SK-N-SH (cell line): ENCODE measurements at regions not wholly inside any gene's neighbourhood (a gene's known extent, or its start where the extent isn't known, plus 50 kb on each side); places are given as distances from the start of the nearest gene placed in this dataset.

Experiments used
- CTCF ChIA-PET: fragments of 300-600, 350-600 bp; formaldehyde crosslinking; extraction: SDS; loops from one replicate; lab custom pipeline; 2021; lab: Yijun Ruan, JAX
- POLR2A ChIA-PET: fragments of 350-600 bp; sonication (Branson Sonifier 250); formaldehyde crosslinking; extraction: SDS; loops from one replicate; lab custom pipeline; 2020; ENCODE audit warnings: antibody characterized with exemption, inconsistent platforms; lab: Yijun Ruan, JAX
- DNase-seq: peaks from one replicate; pipeline ENCODE4 v3.0.0; 2012
- H2AFZ ChIP-seq: fragments of 200-600 bp; sonication (generic); 2 replicates; pipeline ENCODE4 v1.8.1; 2016; ENCODE audit warnings: antibody characterized with exemption, mild to moderate bottlenecking, low read depth
- H3F3A ChIP-seq: fragments of 200-600 bp; sonication (generic); replicated peaks from 2 replicates; pipeline ENCODE3; 2016; ENCODE audit warnings: antibody characterized with exemption, mild to moderate bottlenecking; ENCODE audit not compliant: insufficient read depth
- H3K27ac ChIP-seq, 2 experiments: fragments of 200-500 bp in 1 of 2; fragments of 200-600 bp in 1 of 2; sonication (Bioruptor generic) in 1 of 2; sonication (generic), shearing (Covaris generic) in 1 of 2; 2 replicates each; pipeline versions ENCODE4 v1.5.1 to v1.6.1; 2014 to 2016; ENCODE audit warnings: low read depth in 2 of 2, inconsistent platforms in 1 of 2, low read length in 1 of 2, mild to moderate bottlenecking in 1 of 2, mixed read lengths in 1 of 2
- H3K27me3 ChIP-seq: fragments of 200-600 bp; sonication (generic), shearing (Covaris generic); 2 replicates; pipeline ENCODE4 v1.6.1; 2016; ENCODE audit warnings: mixed run types; ENCODE audit not compliant: insufficient read depth
- H3K36me3 ChIP-seq, 2 experiments: fragments of 200-500 bp in 1 of 2; fragments of 200-600 bp in 1 of 2; sonication (Bioruptor generic) in 1 of 2; sonication (generic) in 1 of 2; replicated peaks in 1 of 2; 2 replicates each; pipeline versions ENCODE3 to v1.5.1; 2014 to 2016; ENCODE audit warnings: low read length in 1 of 2, mild to moderate bottlenecking in 1 of 2; ENCODE audit not compliant: insufficient read depth in 2 of 2, control insufficient read depth in 1 of 2
- H3K4me1 ChIP-seq, 2 experiments: fragments of 200-500 bp in 1 of 2; fragments of 200-600 bp in 1 of 2; sonication (Bioruptor generic) in 1 of 2; sonication (generic), shearing (Covaris generic) in 1 of 2; 2 replicates each; pipeline versions ENCODE4 v1.5.1 to v1.6.1; 2014 to 2016; ENCODE audit warnings: low read depth in 1 of 2, low read length in 1 of 2, mixed run types in 1 of 2; ENCODE audit not compliant: insufficient read depth in 2 of 2, control insufficient read depth in 1 of 2
- H3K4me2 ChIP-seq: fragments of 200-600 bp; sonication (generic), shearing (Covaris generic); 2 replicates; pipeline ENCODE4 v1.6.1; 2017; ENCODE audit warnings: mixed run types
- H3K4me3 ChIP-seq, 2 experiments: fragments of 200-500 bp in 1 of 2; fragments of 200-600 bp in 1 of 2; sonication (Bioruptor generic) in 1 of 2; sonication (generic), shearing (Covaris generic) in 1 of 2; 2 replicates each; pipeline versions ENCODE4 v1.5.1 to v1.8.1; 2014 to 2016; ENCODE audit warnings: low read depth in 2 of 2, inconsistent platforms in 1 of 2, low read length in 1 of 2, mild to moderate bottlenecking in 1 of 2, mixed read lengths in 1 of 2, moderate library complexity in 1 of 2
- H3K79me2 ChIP-seq: fragments of 200-600 bp; sonication (generic); 2 replicates; pipeline ENCODE4 v1.8.1; 2017; ENCODE audit warnings: mild to moderate bottlenecking; ENCODE audit not compliant: insufficient read depth
- H3K9ac ChIP-seq: fragments of 200-600 bp; sonication (generic); 2 replicates; pipeline ENCODE4 v1.6.1; 2017; ENCODE audit warnings: mixed run types
- H3K9me2 ChIP-seq: fragments of 200-600 bp; sonication (generic); 2 replicates; pipeline ENCODE4 v1.6.1; 2017; ENCODE audit warnings: mixed run types
- H3K9me3 ChIP-seq: fragments of 200-600 bp; sonication (generic); 2 replicates; pipeline ENCODE4 v1.6.1; 2017; ENCODE audit warnings: mixed run types, mild to moderate bottlenecking, moderate library complexity
- H4K20me1 ChIP-seq: fragments of 200-600 bp; sonication (generic); 2 replicates; pipeline ENCODE4 v1.6.1; 2017; ENCODE audit warnings: mild to moderate bottlenecking, mixed run types; ENCODE audit not compliant: insufficient read depth
- CHD2 ChIP-seq: fragments of 150-350 bp; IDR thresholded peaks from 2 replicates; pipeline ENCODE4 v1.6.1; 2018; ENCODE audit warnings: low read length; ENCODE audit not compliant: partially characterized antibody
- CTCF ChIP-seq: fragments of 200-600 bp; sonication (generic); IDR thresholded peaks from 2 replicates; pipeline ENCODE4 v1.6.1; 2017; ENCODE audit warnings: antibody characterized with exemption, mild to moderate bottlenecking, moderate library complexity
- EZH2phosphoT487 ChIP-seq: fragments of 200-600 bp; sonication (generic); IDR thresholded peaks from 2 replicates; pipeline ENCODE4 v1.6.1; 2017; ENCODE audit warnings: low read depth, mixed run types, mild to moderate bottlenecking, antibody characterized with exemption, moderate library complexity, borderline replicate concordance
- GATA2 ChIP-seq: sonication (generic); formaldehyde crosslinking; IDR thresholded peaks from 2 replicates; pipeline ENCODE4 v1.5.0; 2020; ENCODE audit warnings: mild to moderate bottlenecking, missing genetic modification reagents
- IRF3 ChIP-seq: fragments of 150-350 bp; IDR thresholded peaks from 2 replicates; pipeline ENCODE4 v1.6.1; 2016; ENCODE audit warnings: mild to moderate bottlenecking, low read depth, low read length
- JUND ChIP-seq: IDR thresholded peaks from 2 replicates; pipeline ENCODE4 v1.4.0; 2012
- MEF2A ChIP-seq: IDR thresholded peaks from 2 replicates; pipeline ENCODE4 v1.4.0; 2012; ENCODE audit warnings: low read depth, borderline replicate concordance
- NFIC ChIP-seq: IDR thresholded peaks from 2 replicates; pipeline ENCODE4 v1.4.0; 2012; ENCODE audit warnings: borderline replicate concordance
- NRF1 ChIP-seq: IDR thresholded peaks from 2 replicates; pipeline ENCODE4 v1.6.1; 2012; ENCODE audit warnings: low read depth, mild to moderate bottlenecking, low read length
- RCOR1 ChIP-seq: fragments of 150-350 bp; IDR thresholded peaks from 2 replicates; pipeline ENCODE4 v1.6.1; 2017; ENCODE audit warnings: antibody characterized with exemption, low read length
- RFX5 ChIP-seq: IDR thresholded peaks from 2 replicates; pipeline ENCODE4 v1.6.1; 2012; ENCODE audit warnings: mild to moderate bottlenecking, improper control_type of control experiment, low read length
- RXRA ChIP-seq: IDR thresholded peaks from 2 replicates; pipeline ENCODE4 v1.4.0; 2012; ENCODE audit warnings: low read depth, mild to moderate bottlenecking, borderline replicate concordance
- TAF1 ChIP-seq: IDR thresholded peaks from 2 replicates; pipeline ENCODE4 v1.6.1; 2012; ENCODE audit warnings: low read depth, mild to moderate bottlenecking, low read length, moderate library complexity, borderline replicate concordance
- YY1 ChIP-seq: IDR thresholded peaks from 2 replicates; pipeline ENCODE4 v1.4.0; 2012; ENCODE audit warnings: low read depth, mild to moderate bottlenecking
- WGBS: methylation state at CpG from one replicate; pipeline ENCODE4 v1.1.6; 2017; ENCODE audit warnings: low lambda C conversion rate; 5-methylcytosine and 5-hydroxymethylcytosine counted together

GRCh38 chrX:28127662-28128061 lies 146.4 kb upstream of the DCAF8L1 start:
- no peaks in the 10 kb centered on the region for H3K4me1 ChIP-seq
- TF ChIP-seq TAF1 (no peak), RXRA (no peak), CHD2 (no peak), JUND (no peak), MEF2A (no peak), NFIC (no peak), GATA2 (CRISPR knock-in tag) (no peak), RFX5 (no peak), CTCF (no peak), RCOR1 (no peak), YY1 (no peak)
- H2AFZ ChIP-seq = no peak overlapping the region
- H3K27me3 ChIP-seq = no peaks in the 10 kb centered on the region; the same call in 1 of the 2 replicates
- H3K36me3 ChIP-seq = no peaks in the 10 kb centered on the region
- CTCF ChIA-PET = no interaction called here
- no peaks in the 10 kb centered on the region; the same call in 1 of the 2 replicates for H3K9me3 ChIP-seq
- H3K4me3 ChIP-seq = no peak overlapping the region
- H3K4me2 ChIP-seq = no peak overlapping the region
- H3K79me2 ChIP-seq = no peaks in the 10 kb centered on the region
- H3K9ac ChIP-seq = no peak overlapping the region
- DNase-seq = no peak
- H3K27ac ChIP-seq = no peak overlapping the region
- H4K20me1 ChIP-seq = no peaks in the 10 kb centered on the region
- H3F3A ChIP-seq = no peaks in the 10 kb centered on the region
- WGBS = 7% methylated on average over 3 of the region's 3 CpGs
- POLR2A ChIA-PET = no interaction called here
- H3K9me2 ChIP-seq = no peaks in the 10 kb centered on the region

- Histone ChIP-seq H3K4me1 (no peaks in the 10 kb centered on the region), H3K9ac (no peak overlapping the region), H3K27ac (no peak overlapping the region), H3K27me3 (no peaks in the 10 kb centered on the region; the same call in 1 of the 2 replicates), H3K4me3 (no peak overlapping the region), H2AFZ (no peak overlapping the region), H3F3A (no peaks in the 10 kb centered on the region), H3K36me3 (no peaks in the 10 kb centered on the region), H3K79me2 (no peaks in the 10 kb centered on the region), H3K9me3 (no peaks in the 10 kb centered on the region), H3K9me2 (no peaks in the 10 kb centered on the region), H4K20me1 (no peaks in the 10 kb centered on the region), H3K4me2 (no peak overlapping the region)
- no peak for DNase-seq
- CTCF ChIA-PET = no interaction called here
- POLR2A ChIA-PET = no interaction called here
- TF ChIP-seq NRF1 (no peak), EZH2phosphoT487 (no peak), IRF3 (no peak), YY1 (no peak)
These were observed 145.6 kb upstream of the DCAF8L1 start for GRCh38 chrX:28126886-28127285.
